Tibial nerve (tissue), 4 donors: ENCODE measurements at regions not wholly inside any gene's neighbourhood (a gene's known extent, or its start where the extent isn't known, plus 50 kb on each side); places are given as distances from the start of the nearest gene placed in this dataset.
"Not testable (repeated sequence)": the region's sequence is repeated elsewhere in the genome, so short reads cannot be mapped to it uniquely, and the experiment has no call there.

Experiments
- DNase-seq, 2 donors: peaks; one replicate each; pipeline ENCODE4 v3.0.0-alpha.2; 2019; ENCODE audit warnings: low spot score in 2 of 2
- H3K27ac ChIP-seq, 4 donors: fragments of 200-600 bp; sonication (generic) in 3 of 4; one replicate each; pipeline ENCODE4 v1.5.1; 2017 to 2019; ENCODE audit warnings: mild to moderate bottlenecking in 1 of 4
- H3K27me3 ChIP-seq, 2 donors: fragments of 200-600 bp; sonication (generic) in 1 of 2; one replicate each; pipeline versions ENCODE4 v1.5.1 to v1.6.0; 2017 to 2019
- H3K36me3 ChIP-seq, 3 donors: fragments of 200-600 bp; sonication (generic); one replicate each; pipeline ENCODE4 v1.5.1; 2018 to 2019
- H3K4me1 ChIP-seq, 4 donors: fragments of 200-600 bp; sonication (generic) in 3 of 4; one replicate each; pipeline ENCODE4 v1.5.1; 2017 to 2019
- H3K4me3 ChIP-seq, 4 donors: fragments of 200-600 bp; sonication (generic) in 3 of 4; one replicate each; pipeline ENCODE4 v1.5.1; 2017 to 2019; ENCODE audit warnings: mild to moderate bottlenecking in 1 of 4, moderate library complexity in 1 of 4
- H3K9me3 ChIP-seq, 4 donors: fragments of 200-600 bp; sonication (generic) in 3 of 4; one replicate each; pipeline ENCODE4 v1.5.1; 2017 to 2019
- EP300 ChIP-seq, 2 donors: sonication (generic); formaldehyde crosslinking; IDR thresholded peaks; one replicate each; pipeline ENCODE4 v1.6.1; 2017; ENCODE audit warnings: antibody characterized with exemption in 2 of 2, mild to moderate bottlenecking in 1 of 2
- POLR2A ChIP-seq, 2 donors: fragments of 450-650 bp; IDR thresholded peaks; one replicate each; pipeline ENCODE4 v1.6.1; 2017; ENCODE audit warnings: antibody characterized with exemption in 2 of 2, mild to moderate bottlenecking in 2 of 2, moderate library complexity in 2 of 2
- WGBS, 2 donors: methylation state at CpG; one replicate each; pipeline ENCODE4 v1.1.5; 2018; 5-methylcytosine and 5-hydroxymethylcytosine counted together
- TF ChIP-seq, protein P1 (sequence below), 5 experiments: fragments of 200-600 bp in 3 of 5; fragments of 450-650 bp in 2 of 5; sonication (generic) in 3 of 5; IDR thresholded peaks; one replicate each; pipeline ENCODE4 v1.5.1; 2016 to 2019; ENCODE audit warnings: antibody characterized with exemption in 5 of 5, mild to moderate bottlenecking in 3 of 5, moderate library complexity in 2 of 5

DNA sequence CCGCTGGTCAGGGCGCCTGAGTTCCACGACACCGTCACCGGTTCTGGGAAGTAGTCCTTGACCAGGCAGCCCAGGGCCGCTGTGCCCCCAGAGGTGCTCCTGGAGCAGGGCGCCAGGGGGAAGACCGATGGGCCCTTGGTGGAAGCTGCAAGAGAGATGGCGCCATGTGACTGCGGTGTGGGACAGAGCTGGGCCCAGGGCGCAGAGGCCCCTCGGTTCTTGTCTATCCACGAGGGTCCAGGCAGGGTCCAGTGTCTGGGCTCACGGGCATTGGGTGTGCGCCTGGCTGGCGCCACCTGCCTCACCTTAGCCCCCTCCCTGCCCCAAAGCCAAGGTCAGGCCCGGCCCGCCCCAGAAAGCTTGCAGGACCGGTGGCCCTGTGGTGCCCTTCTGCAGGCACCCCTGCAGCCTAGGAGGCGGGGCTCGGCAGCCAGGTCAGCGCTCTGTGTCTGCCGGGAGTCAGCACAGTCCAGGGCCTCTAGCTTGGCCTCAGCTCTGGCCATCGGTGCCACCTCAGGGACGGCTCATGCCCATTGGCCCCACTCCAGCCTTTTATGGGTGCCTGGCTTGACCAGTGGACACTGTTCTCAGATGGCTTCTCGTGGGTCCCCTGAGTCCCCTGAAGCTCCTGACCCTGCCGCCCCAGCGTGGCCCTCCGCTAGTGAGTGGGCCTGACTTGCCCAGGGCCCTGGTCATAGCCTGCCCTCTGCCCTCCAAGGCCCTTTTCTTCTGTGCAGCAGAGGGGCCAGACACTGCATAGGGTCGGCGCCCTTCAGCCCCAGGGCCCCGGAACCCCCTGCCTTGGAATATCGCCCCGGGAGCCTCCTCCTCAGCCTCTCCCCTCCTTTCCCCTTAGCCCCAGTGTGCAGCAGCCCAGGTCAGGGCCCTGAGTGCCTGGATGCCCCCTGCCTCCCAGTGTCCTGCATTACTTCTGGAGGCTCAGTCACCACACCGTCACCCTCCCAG is 245.2 kb downstream of the TMEM121 start:
- WGBS, 2 donors = 83 to 87% methylated on average over 16 to 21 of the region's 35 CpGs
- not testable (repeated sequence) for H3K27me3 ChIP-seq, H3K9me3 ChIP-seq, DNase-seq, H3K4me1 ChIP-seq, H3K27ac ChIP-seq, H3K36me3 ChIP-seq, H3K4me3 ChIP-seq

DNA sequence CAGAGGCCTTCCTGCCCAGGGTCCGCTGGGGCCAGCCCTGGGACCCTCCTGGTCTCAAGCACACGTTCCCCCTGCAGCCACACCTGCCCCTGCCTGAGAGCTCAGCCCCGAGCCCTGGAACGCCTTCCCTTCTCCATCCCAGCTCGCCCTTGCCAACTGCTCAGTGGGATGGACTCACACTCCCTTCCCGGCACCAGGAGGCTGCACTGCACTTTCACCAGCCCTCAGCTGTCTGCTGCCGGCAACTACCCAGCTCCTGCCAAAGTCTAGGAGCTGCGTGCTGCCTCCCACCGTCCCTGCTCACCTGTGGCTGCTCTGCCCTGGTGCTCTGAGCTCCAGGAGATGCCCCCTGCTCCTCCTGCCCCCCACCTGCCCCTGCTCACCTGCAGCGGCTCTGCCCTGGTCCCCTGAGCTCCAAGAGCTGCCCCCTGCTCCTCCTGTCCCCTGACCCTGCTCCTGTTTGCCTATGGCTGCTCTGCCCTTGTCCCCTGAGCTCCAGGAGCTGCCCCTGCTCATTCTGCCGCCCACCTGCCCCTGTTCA is 246.4 kb downstream of the TMEM121 start:
- not testable (repeated sequence) for H3K4me3 ChIP-seq, DNase-seq, H3K27me3 ChIP-seq, H3K36me3 ChIP-seq, H3K4me1 ChIP-seq, H3K27ac ChIP-seq
- peaks cover 0 to 13% (median 0%) of the 10 kb centered on the region in 4 donors for H3K9me3 ChIP-seq
- 72 to 75% methylated on average over 5 to 7 of the region's 11 CpGs for WGBS, 2 donors

DNA sequence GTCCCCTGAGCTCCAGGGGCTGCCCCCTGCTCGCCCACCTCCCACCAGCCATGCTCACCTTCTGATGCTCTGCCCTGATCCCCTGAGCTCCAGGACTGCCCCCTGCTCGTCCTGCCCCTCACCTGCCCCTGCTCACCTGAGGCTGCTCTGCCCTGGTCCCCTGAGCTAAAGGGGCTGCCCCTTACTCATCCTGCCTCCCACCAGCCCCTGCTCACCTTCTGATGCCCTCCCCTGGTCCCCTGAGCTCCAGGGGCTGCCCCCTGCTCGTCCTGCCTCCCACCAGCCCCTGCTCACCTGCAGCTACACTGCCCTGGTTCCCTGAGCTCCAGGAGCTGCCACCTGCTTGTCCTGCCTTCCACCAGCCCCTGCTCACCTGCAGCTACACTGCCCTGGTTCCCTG is 247.2 kb downstream of the TMEM121 start:
- no peak overlapping the region for H3K27ac ChIP-seq
- H3K36me3 ChIP-seq = no peaks in the 10 kb centered on the region
- DNase-seq = no peak
- no peaks in the 10 kb centered on the region for H3K27me3 ChIP-seq
- H3K4me1 ChIP-seq = no peaks in the 10 kb centered on the region
- 48 to 68% methylated on average over 2 to 3 of the region's 3 CpGs for WGBS, 2 donors
- TF ChIP-seq EP300 (IDR thresholded peaks at IDR 0.05) (no peak), POLR2A (IDR thresholded peaks at IDR 0.05) (no peak)
- TF ChIP-seq, protein P1, sequence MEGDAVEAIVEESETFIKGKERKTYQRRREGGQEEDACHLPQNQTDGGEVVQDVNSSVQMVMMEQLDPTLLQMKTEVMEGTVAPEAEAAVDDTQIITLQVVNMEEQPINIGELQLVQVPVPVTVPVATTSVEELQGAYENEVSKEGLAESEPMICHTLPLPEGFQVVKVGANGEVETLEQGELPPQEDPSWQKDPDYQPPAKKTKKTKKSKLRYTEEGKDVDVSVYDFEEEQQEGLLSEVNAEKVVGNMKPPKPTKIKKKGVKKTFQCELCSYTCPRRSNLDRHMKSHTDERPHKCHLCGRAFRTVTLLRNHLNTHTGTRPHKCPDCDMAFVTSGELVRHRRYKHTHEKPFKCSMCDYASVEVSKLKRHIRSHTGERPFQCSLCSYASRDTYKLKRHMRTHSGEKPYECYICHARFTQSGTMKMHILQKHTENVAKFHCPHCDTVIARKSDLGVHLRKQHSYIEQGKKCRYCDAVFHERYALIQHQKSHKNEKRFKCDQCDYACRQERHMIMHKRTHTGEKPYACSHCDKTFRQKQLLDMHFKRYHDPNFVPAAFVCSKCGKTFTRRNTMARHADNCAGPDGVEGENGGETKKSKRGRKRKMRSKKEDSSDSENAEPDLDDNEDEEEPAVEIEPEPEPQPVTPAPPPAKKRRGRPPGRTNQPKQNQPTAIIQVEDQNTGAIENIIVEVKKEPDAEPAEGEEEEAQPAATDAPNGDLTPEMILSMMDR (IDR thresholded peaks at IDR 0.05) = no peak
- H3K4me3 ChIP-seq = no peak overlapping the region
- H3K9me3 ChIP-seq = peaks cover 0 to 21% (median under 1%) of the 10 kb centered on the region in 4 donors

DNA sequence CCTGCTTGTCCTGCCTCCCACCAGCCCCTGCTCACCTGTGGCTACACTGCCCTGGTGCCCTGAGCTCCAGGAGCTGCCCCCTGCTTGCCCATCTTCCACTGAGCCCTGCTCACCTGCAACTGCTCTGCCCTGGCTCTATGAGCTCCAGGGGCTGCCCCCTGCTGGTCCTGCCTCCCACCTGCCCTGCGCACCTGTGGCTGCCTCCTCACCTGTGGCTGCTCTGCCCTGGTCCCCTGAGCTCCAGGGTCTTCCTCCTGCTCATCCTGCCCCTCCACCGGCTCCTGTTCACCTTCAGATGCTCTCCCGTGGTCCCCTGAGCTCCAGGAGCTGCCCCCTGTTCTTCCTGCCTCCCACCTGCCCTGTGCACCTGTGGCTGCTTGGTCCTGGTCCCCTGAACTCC is 247.6 kb downstream of the TMEM121 start:
- Histone ChIP-seq H3K4me1 (no peaks in the 10 kb centered on the region), H3K4me3 (no peak overlapping the region), H3K27ac (no peak overlapping the region), H3K27me3 (no peaks in the 10 kb centered on the region), H3K36me3 (no peaks in the 10 kb centered on the region), H3K9me3 (peaks cover 0 to 25% (median 2%) of the 10 kb centered on the region in 4 donors)
- no peak for DNase-seq
- TF ChIP-seq EP300 (IDR thresholded peaks at IDR 0.05) (no peak), POLR2A (IDR thresholded peaks at IDR 0.05) (no peak)
- TF ChIP-seq, protein P1 (IDR thresholded peaks at IDR 0.05) = no peak
- 60 to 66% methylated on average over 3 of the region's 3 CpGs for WGBS, 2 donors

DNA sequence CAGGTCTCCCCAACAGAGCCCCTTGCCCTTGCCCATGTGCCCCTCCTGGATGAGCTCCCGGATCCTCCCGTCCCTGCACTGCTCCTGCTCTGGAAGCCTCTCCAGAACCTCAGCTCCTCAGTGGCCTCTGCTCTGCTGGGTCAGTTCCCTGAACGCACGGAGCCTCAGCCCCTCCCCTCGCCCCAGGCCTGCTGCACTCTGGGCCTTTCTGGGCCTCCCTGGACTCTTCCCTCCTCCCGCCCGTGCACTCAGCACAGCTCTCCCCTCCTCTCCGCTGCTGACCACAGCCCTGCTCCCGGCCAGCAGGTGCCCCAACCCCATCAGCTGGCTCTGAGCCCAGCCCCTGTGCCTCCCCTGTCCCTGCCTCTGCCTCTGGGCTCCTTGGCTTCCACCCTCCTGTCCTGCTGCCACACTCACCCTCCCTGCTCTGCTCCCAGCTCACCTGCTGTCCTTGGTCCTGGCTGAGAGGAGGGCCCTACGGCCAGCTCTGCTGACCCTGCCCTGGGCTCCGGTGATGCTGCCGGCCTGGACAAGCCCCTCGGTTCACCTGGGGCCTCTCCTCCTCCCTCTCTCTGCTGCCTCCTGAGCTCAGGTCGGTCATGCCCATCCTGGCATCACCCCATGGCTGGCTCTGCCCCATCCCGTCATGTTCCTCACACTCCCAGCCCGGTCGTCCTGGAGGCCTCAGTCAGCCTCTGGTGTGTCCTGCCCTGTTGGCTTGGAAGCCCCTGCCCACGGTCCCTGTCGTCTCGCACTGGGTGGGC is 248.4 kb downstream of the TMEM121 start:
- H3K27ac ChIP-seq, H3K4me3 ChIP-seq, DNase-seq, H3K4me1 ChIP-seq, H3K36me3 ChIP-seq, H3K27me3 ChIP-seq: not testable (repeated sequence)
- peaks cover 0 to 32% (median 2%) of the 10 kb centered on the region in 4 donors for H3K9me3 ChIP-seq
- 81 to 82% methylated on average over 17 to 20 of the region's 20 CpGs for WGBS, 2 donors

DNA sequence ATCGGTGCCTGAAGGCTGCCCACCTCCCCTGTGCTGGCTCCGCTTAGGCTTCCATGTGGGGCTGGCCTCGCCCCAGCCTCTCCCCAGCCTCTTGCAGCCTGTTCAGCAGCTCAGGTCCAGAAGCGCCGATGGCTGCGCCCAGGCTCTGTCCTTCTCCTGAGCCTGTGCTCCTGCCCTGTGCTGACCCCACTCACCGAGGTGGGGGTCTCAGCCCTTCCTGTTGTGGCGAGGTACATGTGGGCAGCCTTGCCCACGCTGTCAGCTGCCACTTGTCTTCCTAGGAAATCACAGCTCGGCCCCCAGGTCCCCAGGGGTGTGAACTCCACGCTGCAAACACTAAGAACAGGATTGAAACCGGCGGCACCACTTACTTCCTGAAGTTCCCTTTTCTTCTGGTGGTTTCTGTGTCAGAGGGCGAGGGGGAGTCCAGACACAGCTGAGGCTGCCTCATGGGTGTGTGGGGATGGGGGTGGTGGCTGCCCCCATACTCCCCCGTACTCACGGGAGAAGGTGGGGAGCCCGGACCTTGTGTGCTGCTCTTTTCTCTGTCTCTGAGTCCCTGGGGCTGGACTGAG is 249.1 kb downstream of the TMEM121 start:
- not testable (repeated sequence) for H3K4me3 ChIP-seq, DNase-seq, H3K36me3 ChIP-seq, H3K27ac ChIP-seq, H3K4me1 ChIP-seq, H3K27me3 ChIP-seq
- WGBS, 2 donors = 64% methylated on average over 13 of the region's 17 CpGs
- peaks cover 0 to 39% (median 2%) of the 10 kb centered on the region in 4 donors for H3K9me3 ChIP-seq

DNA sequence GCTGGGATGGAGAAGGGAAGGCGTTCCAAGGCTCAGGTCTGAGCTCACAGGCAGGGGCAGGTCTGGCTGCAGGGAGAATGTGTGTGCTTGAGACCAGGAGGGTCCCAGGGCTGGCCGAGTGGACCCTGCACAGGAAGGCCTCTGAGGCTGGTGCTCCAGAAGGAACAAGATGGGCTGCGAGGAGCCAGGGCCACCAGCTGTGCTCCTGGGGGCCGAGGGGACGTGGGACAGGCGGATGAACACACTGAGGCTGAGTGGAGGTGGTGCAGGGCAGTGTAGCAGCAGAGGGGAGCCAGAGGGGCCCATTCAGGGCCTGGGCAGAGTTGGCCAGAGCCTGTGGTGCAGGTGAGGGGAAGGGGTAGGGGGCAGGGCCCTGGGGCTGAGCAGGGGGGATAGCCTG is 249.7 kb downstream of the TMEM121 start:
- peaks cover 0 to 46% (median 2%) of the 10 kb centered on the region in 4 donors for H3K9me3 ChIP-seq
- H3K4me3 ChIP-seq, DNase-seq, H3K4me1 ChIP-seq, H3K36me3 ChIP-seq, H3K27ac ChIP-seq, H3K27me3 ChIP-seq: not testable (repeated sequence)
- 68 to 71% methylated on average over 5 to 6 of the region's 6 CpGs for WGBS, 2 donors
